ENCODE measurements at regions not wholly inside any gene's neighbourhood (a gene's known extent, or its start where the extent isn't known, plus 50 kb on each side); places are given as distances from the start of the nearest gene placed in this dataset.

- Histone ChIP-seq H3K4me3 (ENCODE audit: low read depth, low read length) (no peak overlapping the region), H3K4me1 (no peaks in the 10 kb centered on the region), H3K9me3 (no peaks in the 10 kb centered on the region), H3K27me3 (replicated peaks; ENCODE audit: control insufficient read depth, insufficient read depth, low read length) (no peaks in the 10 kb centered on the region), H3K36me3 (ENCODE audit: control insufficient read depth, insufficient read depth, low read length) (no peaks in the 10 kb centered on the region)
- Mint-ChIP-seq H3K27me3 (ENCODE audit: insufficient read depth, unreplicated experiment) (no peaks in the 10 kb centered on the region), H3K4me3 (ENCODE audit: unreplicated experiment) (no peak overlapping the region), H3K4me1 (ENCODE audit: low read depth, unreplicated experiment) (no peaks in the 10 kb centered on the region), H3K9me3 (ENCODE audit: unreplicated experiment) (peaks cover under 1% of the 10 kb centered on the region), H3K36me3 (ENCODE audit: insufficient read depth, unreplicated experiment) (no peaks in the 10 kb centered on the region), H3K27ac (ENCODE audit: unreplicated experiment) (no peak overlapping the region)
- ChIA-PET CTCF (no interaction called here), POLR2A (no interaction called here)
- no peak for DNase-seq
- no TSS peak for BruUV-seq (replicated peaks)
- intact Hi-C loops (cut with micrococcal nuclease; ENCODE audit: unreplicated experiment): no loop called here
- TF ChIP-seq CTCF (IDR thresholded peaks at IDR 0.05; ENCODE audit: insufficient read depth in 1 of 2, low read depth in 1 of 2, low read length in 1 of 2, severe bottlenecking in 1 of 2, unreplicated experiment in 1 of 2): no peak
These were observed 471.8 kb upstream of the ARHGEF26 start for GRCh38 chr3:153649286-153649839.

GRCh38 chr3:153652076-153652475 is 469.1 kb upstream of the ARHGEF26 start:
- ChIA-PET POLR2A (no interaction called here), CTCF (no interaction called here)
- H3K27me3 ChIP-seq (replicated peaks; ENCODE audit: control insufficient read depth, insufficient read depth, low read length): no peaks in the 10 kb centered on the region
- no peaks in the 10 kb centered on the region for H3K4me1 ChIP-seq
- DNase-seq: no peak
- H3K4me3 ChIP-seq (ENCODE audit: low read depth, low read length): no peak overlapping the region
- H3K36me3 ChIP-seq (ENCODE audit: control insufficient read depth, insufficient read depth, low read length): no peaks in the 10 kb centered on the region
- no peaks in the 10 kb centered on the region for H3K27me3 Mint-ChIP-seq (ENCODE audit: insufficient read depth, unreplicated experiment)
- H3K4me1 Mint-ChIP-seq (ENCODE audit: low read depth, unreplicated experiment): no peaks in the 10 kb centered on the region
- no peak for TF ChIP-seq CTCF (IDR thresholded peaks at IDR 0.05; ENCODE audit: insufficient read depth in 1 of 2, low read depth in 1 of 2, low read length in 1 of 2, severe bottlenecking in 1 of 2, unreplicated experiment in 1 of 2)
- intact Hi-C loops (cut with micrococcal nuclease; ENCODE audit: unreplicated experiment): no loop called here
- no peak overlapping the region for H3K4me3 Mint-ChIP-seq (ENCODE audit: unreplicated experiment)
- H3K36me3 Mint-ChIP-seq (ENCODE audit: insufficient read depth, unreplicated experiment): no peaks in the 10 kb centered on the region
- H3K9me3 Mint-ChIP-seq (ENCODE audit: unreplicated experiment): peaks cover 10% of the 10 kb centered on the region
- no TSS peak for BruUV-seq (replicated peaks)
- no peak overlapping the region for H3K27ac Mint-ChIP-seq (ENCODE audit: unreplicated experiment)
- no peaks in the 10 kb centered on the region for H3K9me3 ChIP-seq

GRCh38 chr3:153657046-153657445 is 464.1 kb upstream of the ARHGEF26 start:
- H3K36me3 Mint-ChIP-seq (ENCODE audit: insufficient read depth, unreplicated experiment): no peaks in the 10 kb centered on the region
- H3K27ac Mint-ChIP-seq (ENCODE audit: unreplicated experiment): no peak overlapping the region
- Histone ChIP-seq H3K9me3 (no peaks in the 10 kb centered on the region), H3K4me3 (ENCODE audit: low read depth, low read length) (no peak overlapping the region), H3K4me1 (no peaks in the 10 kb centered on the region; the same call in 1 of the 2 replicates), H3K27me3 (replicated peaks; ENCODE audit: control insufficient read depth, insufficient read depth, low read length) (no peaks in the 10 kb centered on the region), H3K36me3 (ENCODE audit: control insufficient read depth, insufficient read depth, low read length) (no peaks in the 10 kb centered on the region)
- no peak for TF ChIP-seq CTCF (IDR thresholded peaks at IDR 0.05; ENCODE audit: insufficient read depth in 1 of 2, low read depth in 1 of 2, low read length in 1 of 2, severe bottlenecking in 1 of 2, unreplicated experiment in 1 of 2)
- no peak overlapping the region for H3K4me3 Mint-ChIP-seq (ENCODE audit: unreplicated experiment)
- intact Hi-C loops (cut with micrococcal nuclease; ENCODE audit: unreplicated experiment): loop anchor here (5.0 kb wide), 1 partner anchor 75 kb away; no protein-coding TSS in a partner anchor
- no peaks in the 10 kb centered on the region for H3K4me1 Mint-ChIP-seq (ENCODE audit: low read depth, unreplicated experiment)
- no peak for DNase-seq
- CTCF ChIA-PET: no interaction called here
- no TSS peak for BruUV-seq (replicated peaks)
- peaks cover 10% of the 10 kb centered on the region for H3K9me3 Mint-ChIP-seq (ENCODE audit: unreplicated experiment)
- POLR2A ChIA-PET: no interaction called here
- H3K27me3 Mint-ChIP-seq (ENCODE audit: insufficient read depth, unreplicated experiment): no peaks in the 10 kb centered on the region

Data from Caco-2 (cell line).